AG09309 (cell line): ENCODE measurements at regions not wholly inside any gene's neighbourhood (a gene's known extent, or its start where the extent isn't known, plus 50 kb on each side); places are given as distances from the start of the nearest gene placed in this dataset.

Source experiments
- DNase-seq: peaks from one replicate; pipeline ENCODE4 v3.0.0-alpha.2; 2010; ENCODE audit warnings: low read depth
- H3K4me3 ChIP-seq: 2 replicates; pipeline ENCODE4 v1.5.1; 2011; ENCODE audit warnings: mild to moderate bottlenecking, low read depth, low read length, moderate library complexity; ENCODE audit not compliant: control insufficient read depth
- TF ChIP-seq, protein P1 (sequence below): IDR thresholded peaks from 2 replicates; pipeline ENCODE4 v1.5.1; 2011; ENCODE audit warnings: mild to moderate bottlenecking, low read depth, low read length, inconsistent platforms; ENCODE audit not compliant: insufficient read depth, control insufficient read depth; ENCODE audit errors: missing control alignments

DNA sequence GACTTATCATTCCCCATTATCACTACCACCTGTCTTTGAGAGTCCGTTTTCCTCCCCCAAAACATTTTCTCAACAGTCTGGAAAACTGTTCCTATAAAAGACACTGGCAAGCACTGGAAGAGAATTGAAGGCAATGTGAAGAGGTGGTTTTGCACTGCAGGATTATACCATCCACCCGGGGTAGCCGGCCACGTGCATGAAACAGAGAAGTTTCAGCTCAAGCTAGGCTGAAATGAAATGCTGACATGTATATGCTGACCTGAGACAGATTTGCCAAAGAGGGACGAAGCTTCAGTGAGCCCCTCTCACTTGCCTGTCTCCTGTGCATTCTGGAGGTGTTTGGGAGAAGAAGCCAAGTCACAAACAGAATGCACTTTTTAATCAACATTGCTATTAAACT is 567.0 kb downstream of the EBF1 start:
- DNase-seq, result no peak
- TF ChIP-seq, protein P1, sequence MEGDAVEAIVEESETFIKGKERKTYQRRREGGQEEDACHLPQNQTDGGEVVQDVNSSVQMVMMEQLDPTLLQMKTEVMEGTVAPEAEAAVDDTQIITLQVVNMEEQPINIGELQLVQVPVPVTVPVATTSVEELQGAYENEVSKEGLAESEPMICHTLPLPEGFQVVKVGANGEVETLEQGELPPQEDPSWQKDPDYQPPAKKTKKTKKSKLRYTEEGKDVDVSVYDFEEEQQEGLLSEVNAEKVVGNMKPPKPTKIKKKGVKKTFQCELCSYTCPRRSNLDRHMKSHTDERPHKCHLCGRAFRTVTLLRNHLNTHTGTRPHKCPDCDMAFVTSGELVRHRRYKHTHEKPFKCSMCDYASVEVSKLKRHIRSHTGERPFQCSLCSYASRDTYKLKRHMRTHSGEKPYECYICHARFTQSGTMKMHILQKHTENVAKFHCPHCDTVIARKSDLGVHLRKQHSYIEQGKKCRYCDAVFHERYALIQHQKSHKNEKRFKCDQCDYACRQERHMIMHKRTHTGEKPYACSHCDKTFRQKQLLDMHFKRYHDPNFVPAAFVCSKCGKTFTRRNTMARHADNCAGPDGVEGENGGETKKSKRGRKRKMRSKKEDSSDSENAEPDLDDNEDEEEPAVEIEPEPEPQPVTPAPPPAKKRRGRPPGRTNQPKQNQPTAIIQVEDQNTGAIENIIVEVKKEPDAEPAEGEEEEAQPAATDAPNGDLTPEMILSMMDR, result no peak
- H3K4me3 ChIP-seq, result no peak overlapping the region

DNA sequence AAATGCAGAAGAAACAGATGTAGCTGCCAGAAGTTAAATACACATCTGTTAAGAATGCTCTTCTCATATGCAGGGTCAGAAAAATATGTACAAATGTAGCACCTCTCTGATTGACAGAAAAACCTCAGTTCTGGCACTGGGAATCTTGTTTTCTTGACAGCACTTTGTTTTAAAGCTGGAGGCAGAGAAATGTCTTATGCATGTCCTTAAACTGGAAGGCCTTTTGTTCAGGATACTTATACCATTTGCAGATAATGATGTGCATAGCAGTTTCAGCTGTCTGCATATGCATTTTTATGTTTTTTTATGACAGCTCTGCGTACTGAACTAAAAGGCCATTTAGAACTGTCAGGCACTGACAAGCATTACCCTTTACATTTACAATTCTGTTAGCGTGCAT is 567.9 kb downstream of the EBF1 start:
- TF ChIP-seq, protein P1, result no peak
- DNase-seq, result no peak
- no peak overlapping the region for H3K4me3 ChIP-seq

DNA sequence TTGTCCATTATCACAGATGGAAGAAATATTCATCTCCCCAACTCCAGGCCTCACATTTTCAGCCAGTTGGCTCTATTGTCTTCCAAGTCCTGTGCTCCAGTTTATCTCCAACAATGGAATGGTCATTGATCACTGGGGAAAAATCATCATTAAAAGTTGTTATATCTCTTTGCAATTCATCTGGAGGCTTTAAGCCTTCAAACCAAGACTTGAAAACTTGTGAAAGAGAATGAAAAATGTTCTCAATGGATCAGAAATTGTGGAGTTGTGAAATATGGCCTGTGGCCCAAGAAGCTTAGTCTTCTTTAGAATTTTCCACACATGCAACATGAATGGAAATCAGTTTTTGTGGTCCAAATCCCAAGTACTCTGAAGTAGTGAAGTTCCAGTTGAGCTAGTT is 569.6 kb downstream of the EBF1 start:
- TF ChIP-seq, protein P1, result no peak
- H3K4me3 ChIP-seq, result no peak overlapping the region
- DNase-seq, result no peak

DNA sequence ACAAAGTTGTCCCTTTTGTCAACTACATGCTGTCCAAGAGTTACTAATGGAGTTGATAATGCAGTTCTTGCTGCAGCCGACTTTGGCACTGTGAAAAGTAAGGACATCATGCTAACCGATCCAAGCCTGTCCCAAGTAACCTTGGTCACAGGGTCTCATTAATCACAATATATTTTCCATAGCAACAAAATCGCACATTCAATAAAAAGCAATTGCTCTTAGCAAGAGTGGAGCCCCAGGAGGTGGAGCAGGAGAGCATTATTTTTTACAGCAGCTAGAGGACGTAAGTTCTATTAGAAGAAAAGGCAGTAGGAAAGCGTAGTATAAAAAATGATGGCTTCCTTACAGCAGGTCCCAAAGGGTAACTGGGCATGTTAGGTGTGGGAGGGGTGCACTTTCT is 570.3 kb downstream of the EBF1 start:
- H3K4me3 ChIP-seq, result no peak overlapping the region
- no peak for DNase-seq
- TF ChIP-seq, protein P1, result no peak

DNA sequence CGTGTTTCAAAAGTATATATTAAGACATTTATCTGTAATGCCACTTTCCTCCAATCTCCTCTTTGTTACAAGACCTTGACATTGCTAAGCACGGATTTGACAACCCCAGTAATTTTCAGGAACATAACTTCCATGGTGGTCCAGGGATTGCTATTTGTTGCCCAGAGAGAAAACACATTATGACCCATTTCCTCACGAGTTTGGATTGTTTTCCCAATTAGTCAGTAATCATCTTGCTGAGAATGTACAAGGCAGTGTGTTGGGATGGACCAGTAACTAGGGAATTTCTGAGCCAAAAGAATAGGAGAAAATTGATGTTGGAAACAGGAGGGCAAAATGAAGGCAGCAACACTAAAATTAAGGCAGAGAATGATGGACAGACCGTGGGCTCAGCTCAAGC is 574.1 kb downstream of the EBF1 start:
- H3K4me3 ChIP-seq, result no peak overlapping the region
- TF ChIP-seq, protein P1, result no peak
- no peak for DNase-seq

DNA sequence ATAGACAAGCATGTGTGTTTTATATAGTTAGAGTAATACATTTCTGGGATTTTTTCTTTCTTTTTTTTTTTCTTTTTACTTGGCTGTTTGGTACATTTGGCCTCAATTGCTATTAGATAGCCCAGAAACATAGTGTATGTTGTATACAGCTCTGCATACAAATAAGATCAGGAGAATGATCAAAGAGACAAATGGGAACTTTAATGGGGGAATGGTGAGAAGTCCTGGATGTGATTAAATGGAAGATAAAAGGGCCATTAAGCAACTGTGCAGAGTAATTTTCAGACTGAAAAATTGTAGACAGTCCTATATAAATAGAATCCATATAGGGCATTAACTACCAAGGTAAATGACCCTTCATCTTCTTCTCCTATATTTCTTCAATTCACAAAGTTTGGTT is 575.6 kb downstream of the EBF1 start:
- no peak for DNase-seq
- TF ChIP-seq, protein P1, result no peak
- H3K4me3 ChIP-seq, result no peak overlapping the region

DNA sequence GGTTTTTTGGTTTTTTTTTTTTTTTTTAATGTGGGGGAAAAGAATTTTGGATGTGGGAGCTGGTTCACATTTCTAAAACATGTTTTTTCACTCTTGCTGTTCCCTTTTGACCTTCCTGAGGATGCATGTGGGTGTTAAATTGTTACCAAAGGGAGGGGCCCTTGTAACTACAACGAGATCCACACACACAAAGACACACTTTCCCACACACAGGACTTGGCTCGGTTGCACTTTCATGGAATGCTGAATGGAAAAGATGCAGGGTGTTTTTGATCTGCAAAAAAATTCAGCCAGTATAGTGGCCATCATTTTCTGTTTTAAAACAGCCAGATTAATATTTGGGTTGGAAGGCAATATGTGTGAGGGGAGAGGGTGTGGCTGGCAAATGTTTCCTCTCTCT is 576.9 kb downstream of the EBF1 start:
- peak; percentile 11 for DNase-seq
- TF ChIP-seq, protein P1, result no peak
- no peak overlapping the region for H3K4me3 ChIP-seq
